Suprapubic skin (tissue), 4 donors: ENCODE measurements at regions not wholly inside any gene's neighbourhood (a gene's known extent, or its start where the extent isn't known, plus 50 kb on each side); places are given as distances from the start of the nearest gene placed in this dataset.

Source experiments
- DNase-seq, 2 donors: peaks; one replicate each; pipeline ENCODE4 v3.0.0-alpha.2; 2019; ENCODE audit warnings: low spot score in 2 of 2
- H3K27ac ChIP-seq: fragments of 200-600 bp; sonication (generic); one replicate; pipeline ENCODE4 v1.5.1; 2019
- H3K27me3 ChIP-seq: fragments of 200-600 bp; sonication (generic); one replicate; pipeline ENCODE4 v1.5.1; 2019
- H3K36me3 ChIP-seq: fragments of 200-600 bp; sonication (generic); one replicate; pipeline ENCODE4 v1.5.1; 2019
- H3K4me1 ChIP-seq: fragments of 200-600 bp; sonication (generic); one replicate; pipeline ENCODE4 v1.5.1; 2019
- H3K4me3 ChIP-seq: fragments of 200-600 bp; sonication (generic); one replicate; pipeline ENCODE4 v1.5.1; 2019; ENCODE audit warnings: mild to moderate bottlenecking
- H3K9me3 ChIP-seq: fragments of 200-600 bp; sonication (generic); one replicate; pipeline ENCODE4 v1.5.1; 2019
- EP300 ChIP-seq: sonication (generic); formaldehyde crosslinking; IDR thresholded peaks from one replicate; pipeline ENCODE4 v1.6.1; 2017; ENCODE audit warnings: antibody characterized with exemption
- POLR2A ChIP-seq, 2 donors: fragments of 450-650 bp; IDR thresholded peaks; one replicate each; pipeline ENCODE4 v1.6.1; 2017; ENCODE audit warnings: antibody characterized with exemption in 2 of 2, mild to moderate bottlenecking in 2 of 2, moderate library complexity in 2 of 2
- POLR2AphosphoS5 ChIP-seq, 3 donors: sonication (generic); formaldehyde crosslinking; IDR thresholded peaks; one replicate each; pipeline ENCODE4 v1.6.1; 2017; ENCODE audit warnings: antibody characterized with exemption in 3 of 3
- WGBS: methylation state at CpG from one replicate; pipeline ENCODE4 v1.1.5; 2018; 5-methylcytosine and 5-hydroxymethylcytosine counted together
- TF ChIP-seq, protein P1 (sequence below), 2 donors: fragments of 200-600 bp in 1 of 2; fragments of 450-650 bp in 1 of 2; sonication (generic) in 1 of 2; IDR thresholded peaks; one replicate each; pipeline ENCODE4 v1.5.1; 2016 to 2019; ENCODE audit warnings: antibody characterized with exemption in 2 of 2, mild to moderate bottlenecking in 1 of 2, moderate library complexity in 1 of 2

DNA sequence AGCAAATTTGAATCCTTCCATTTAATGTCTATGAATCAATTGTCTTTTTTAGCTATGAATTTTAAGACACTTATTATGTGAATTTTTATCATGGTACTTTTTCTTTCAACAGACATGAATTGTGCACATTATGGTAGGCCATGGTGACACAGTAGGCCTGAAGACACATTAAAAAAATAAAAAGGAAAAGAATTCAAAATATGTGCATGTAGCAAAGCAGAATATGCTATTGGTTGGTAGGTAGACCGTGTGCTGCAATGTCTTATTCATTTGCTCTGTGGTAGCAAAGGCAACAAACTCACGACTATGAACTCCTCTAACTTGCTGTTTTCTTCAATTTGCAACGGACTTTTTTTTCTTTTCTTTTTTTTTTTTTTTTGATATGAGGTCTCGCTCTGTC lies 50.0 kb upstream of the EPHA3 start:
- no peak overlapping the region for H3K4me3 ChIP-seq
- H3K36me3 ChIP-seq, result no peaks in the 10 kb centered on the region
- no peak for DNase-seq
- TF ChIP-seq, protein P1, sequence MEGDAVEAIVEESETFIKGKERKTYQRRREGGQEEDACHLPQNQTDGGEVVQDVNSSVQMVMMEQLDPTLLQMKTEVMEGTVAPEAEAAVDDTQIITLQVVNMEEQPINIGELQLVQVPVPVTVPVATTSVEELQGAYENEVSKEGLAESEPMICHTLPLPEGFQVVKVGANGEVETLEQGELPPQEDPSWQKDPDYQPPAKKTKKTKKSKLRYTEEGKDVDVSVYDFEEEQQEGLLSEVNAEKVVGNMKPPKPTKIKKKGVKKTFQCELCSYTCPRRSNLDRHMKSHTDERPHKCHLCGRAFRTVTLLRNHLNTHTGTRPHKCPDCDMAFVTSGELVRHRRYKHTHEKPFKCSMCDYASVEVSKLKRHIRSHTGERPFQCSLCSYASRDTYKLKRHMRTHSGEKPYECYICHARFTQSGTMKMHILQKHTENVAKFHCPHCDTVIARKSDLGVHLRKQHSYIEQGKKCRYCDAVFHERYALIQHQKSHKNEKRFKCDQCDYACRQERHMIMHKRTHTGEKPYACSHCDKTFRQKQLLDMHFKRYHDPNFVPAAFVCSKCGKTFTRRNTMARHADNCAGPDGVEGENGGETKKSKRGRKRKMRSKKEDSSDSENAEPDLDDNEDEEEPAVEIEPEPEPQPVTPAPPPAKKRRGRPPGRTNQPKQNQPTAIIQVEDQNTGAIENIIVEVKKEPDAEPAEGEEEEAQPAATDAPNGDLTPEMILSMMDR (IDR thresholded peaks at IDR 0.05), result no peak
- TF ChIP-seq EP300 (no peak), POLR2AphosphoS5 (IDR thresholded peaks at IDR 0.05) (no peak), POLR2A (IDR thresholded peaks at IDR 0.05) (no peak)
- no peak overlapping the region for H3K27ac ChIP-seq
- no peaks in the 10 kb centered on the region for H3K9me3 ChIP-seq
- no peaks in the 10 kb centered on the region for H3K27me3 ChIP-seq
- 89% methylated on average over 4 of the region's 4 CpGs for WGBS
- H3K4me1 ChIP-seq, result no peaks in the 10 kb centered on the region
